Immature natural killer cell (primary cell): ENCODE measurements at regions not wholly inside any gene's neighbourhood (a gene's known extent, or its start where the extent isn't known, plus 50 kb on each side); places are given as distances from the start of the nearest gene placed in this dataset.
"Not testable (repeated sequence)": the region's sequence is repeated elsewhere in the genome, so short reads cannot be mapped to it uniquely, and the experiment has no call there.

Source experiments
- DNase-seq, 3 donors: peaks; one replicate each; pipeline ENCODE4 v3.0.0; 2022; ENCODE audit warnings: mixed read lengths in 1 of 3
- H3K27ac Mint-ChIP-seq, 6 donors: one replicate each; pipeline ENCODE4 v1.8.0; 2020; ENCODE audit warnings: mixed read lengths in 6 of 6, mild to moderate bottlenecking in 5 of 6, inconsistent platforms in 4 of 6, moderate library complexity in 3 of 6
- H3K27me3 Mint-ChIP-seq, 3 donors: one replicate each; pipeline ENCODE4 v1.8.0; 2020 to 2021; ENCODE audit warnings: low read depth in 3 of 3, mild to moderate bottlenecking in 3 of 3, mixed read lengths in 3 of 3, moderate library complexity in 3 of 3, inconsistent platforms in 1 of 3
- H3K36me3 Mint-ChIP-seq, 3 donors: one replicate each; pipeline ENCODE4 v1.8.0; 2020; ENCODE audit warnings: mixed read lengths in 3 of 3, inconsistent platforms in 2 of 3, mild to moderate bottlenecking in 2 of 3
- H3K4me1 Mint-ChIP-seq, 2 donors: one replicate each; pipeline ENCODE4 v1.8.0; 2020; ENCODE audit warnings: inconsistent platforms in 2 of 2, mild to moderate bottlenecking in 2 of 2, mixed read lengths in 2 of 2, moderate library complexity in 1 of 2
- H3K4me3 Mint-ChIP-seq, 5 donors: one replicate each; pipeline ENCODE4 v1.8.0; 2020; ENCODE audit warnings: mild to moderate bottlenecking in 5 of 5, mixed read lengths in 5 of 5, inconsistent platforms in 3 of 5, moderate library complexity in 3 of 5
- H3K9me3 Mint-ChIP-seq, 6 donors: one replicate each; pipeline ENCODE4 v1.8.0; 2020; ENCODE audit warnings: mild to moderate bottlenecking in 6 of 6, mixed read lengths in 6 of 6, inconsistent platforms in 4 of 6, moderate library complexity in 3 of 6

- no peak for DNase-seq
- no peaks in the 10 kb centered on the region for H3K36me3 Mint-ChIP-seq
- no peaks in the 10 kb centered on the region for H3K9me3 Mint-ChIP-seq
- peaks cover 11 to 17% (median 15%) of the 10 kb centered on the region in 3 donors for H3K27me3 Mint-ChIP-seq
- peaks cover 34 to 47% of the 10 kb centered on the region in 2 donors for H3K4me1 Mint-ChIP-seq
- H3K4me3 Mint-ChIP-seq: peak overlapping the region in 4 of 5 donors; percentile 85 to 96 (median 89)
- H3K27ac Mint-ChIP-seq: peak overlapping the region in 2 of 6 donors; percentile 90 to 98
These were observed 220.3 kb upstream of the ATP10A start for GRCh38 chr15:26083457-26083856.

GRCh38 chr15:26082221-26083109 is 219.3 kb upstream of the ATP10A start:
- peaks cover 34 to 51% of the 10 kb centered on the region in 2 donors for H3K4me1 Mint-ChIP-seq
- DNase-seq: peak; percentile 94 to 96 (median 94)
- H3K27ac Mint-ChIP-seq: peak overlapping the region; percentile 78 to 98 (median 92)
- H3K36me3 Mint-ChIP-seq: no peaks in the 10 kb centered on the region
- peak overlapping the region; percentile 85 to 96 (median 88) for H3K4me3 Mint-ChIP-seq
- peaks cover 11 to 17% (median 15%) of the 10 kb centered on the region in 3 donors for H3K27me3 Mint-ChIP-seq
- no peaks in the 10 kb centered on the region for H3K9me3 Mint-ChIP-seq

DNA sequence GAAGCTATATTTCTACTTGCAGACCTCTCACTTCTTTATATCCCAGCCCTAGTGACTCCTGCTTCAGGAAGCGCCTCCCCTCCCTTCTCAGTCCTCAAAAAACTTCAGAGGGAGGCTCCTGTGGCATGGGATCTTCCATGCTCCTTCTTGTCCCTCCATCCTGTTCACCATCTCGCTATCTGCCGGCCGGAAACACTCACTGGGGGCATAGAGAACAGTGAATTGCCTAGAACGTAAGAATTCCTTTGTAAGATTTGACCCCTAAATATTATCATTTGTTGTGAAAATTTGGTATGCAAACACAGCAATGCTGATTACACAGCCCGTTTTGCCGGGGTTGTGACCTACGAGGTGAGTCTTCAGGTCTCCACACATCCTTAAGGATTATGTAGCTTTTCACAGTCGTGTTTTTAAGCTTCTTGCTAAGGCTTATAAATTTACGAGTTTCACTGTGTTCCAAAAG is 218.7 kb upstream of the ATP10A start:
- Mint-ChIP-seq H3K4me3 (peak overlapping the region; percentile 85 to 96 (median 88)), H3K27me3 (peaks cover 11 to 17% (median 15%) of the 10 kb centered on the region in 3 donors), H3K4me1 (peaks cover 34 to 51% of the 10 kb centered on the region in 2 donors), H3K27ac (peak overlapping the region; percentile 78 to 98 (median 92)), H3K36me3 (no peaks in the 10 kb centered on the region), H3K9me3 (no peaks in the 10 kb centered on the region)
- DNase-seq: no peak

GRCh38 chr15:26075770-26076169 is 212.6 kb upstream of the ATP10A start:
- no peak overlapping the region for H3K4me3 Mint-ChIP-seq
- H3K4me1 Mint-ChIP-seq: peaks cover 11 to 27% of the 10 kb centered on the region in 2 donors
- no peaks in the 10 kb centered on the region for H3K36me3 Mint-ChIP-seq
- no peak for DNase-seq
- peaks cover 0 to 5% (median 0%) of the 10 kb centered on the region in 6 donors for H3K9me3 Mint-ChIP-seq
- H3K27me3 Mint-ChIP-seq: peaks cover 2 to 10% (median 5%) of the 10 kb centered on the region in 3 donors
- H3K27ac Mint-ChIP-seq: no peak overlapping the region

GRCh38 chr15:26073430-26074333 is 210.6 kb upstream of the ATP10A start:
- DNase-seq: no peak
- Mint-ChIP-seq H3K4me3 (no peak overlapping the region), H3K4me1 (peaks cover 0 to 7% of the 10 kb centered on the region in 2 donors), H3K36me3 (no peaks in the 10 kb centered on the region), H3K27me3 (peaks cover 6 to 15% (median 8%) of the 10 kb centered on the region in 3 donors), H3K9me3 (peaks cover 0 to 6% (median 0%) of the 10 kb centered on the region in 6 donors), H3K27ac (no peak overlapping the region)

GRCh38 chr15:26070095-26070532 is 207.0 kb upstream of the ATP10A start:
- Mint-ChIP-seq H3K36me3 (no peaks in the 10 kb centered on the region), H3K27me3 (peaks cover 9 to 19% (median 12%) of the 10 kb centered on the region in 3 donors), H3K9me3 (peaks cover 0 to 6% (median 0%) of the 10 kb centered on the region in 6 donors), H3K27ac (no peak overlapping the region), H3K4me1 (no peaks in the 10 kb centered on the region), H3K4me3 (no peak overlapping the region)
- DNase-seq: no peak

DNA sequence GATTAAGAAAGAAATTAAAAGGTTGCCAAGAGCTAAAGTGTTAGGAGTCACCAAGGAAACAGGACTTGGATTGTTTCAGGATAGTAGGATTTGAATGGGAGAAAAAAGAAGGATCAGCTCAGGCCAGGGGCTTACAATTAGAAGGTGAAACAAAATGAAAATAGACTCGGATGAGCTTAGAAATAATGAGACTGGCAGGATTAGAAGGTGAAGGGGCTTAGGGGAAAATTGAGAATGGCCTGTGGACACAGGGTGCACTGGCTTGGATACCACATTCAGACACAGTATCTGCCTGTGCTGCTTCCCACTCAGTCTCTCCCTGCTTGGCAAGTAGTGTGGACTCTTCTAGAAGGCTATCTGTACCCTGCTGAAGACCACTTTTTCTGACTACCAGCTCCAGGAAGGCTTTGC is 206.1 kb upstream of the ATP10A start:
- Mint-ChIP-seq H3K4me1 (no peaks in the 10 kb centered on the region), H3K9me3 (peaks cover 0 to 6% (median 0%) of the 10 kb centered on the region in 6 donors), H3K27ac (no peak overlapping the region), H3K4me3 (no peak overlapping the region), H3K27me3 (peaks cover 9 to 19% (median 12%) of the 10 kb centered on the region in 3 donors), H3K36me3 (no peaks in the 10 kb centered on the region)
- DNase-seq: no peak

- no peak overlapping the region for H3K27ac Mint-ChIP-seq
- no peaks in the 10 kb centered on the region for H3K4me1 Mint-ChIP-seq
- no peaks in the 10 kb centered on the region for H3K36me3 Mint-ChIP-seq
- no peak overlapping the region for H3K4me3 Mint-ChIP-seq
- DNase-seq: no peak
- H3K9me3 Mint-ChIP-seq: peaks cover 0 to 2% (median 0%) of the 10 kb centered on the region in 6 donors
- peaks cover 7 to 14% (median 9%) of the 10 kb centered on the region in 3 donors for H3K27me3 Mint-ChIP-seq
These were observed 203.8 kb upstream of the ATP10A start for GRCh38 chr15:26066896-26067295.

DNA sequence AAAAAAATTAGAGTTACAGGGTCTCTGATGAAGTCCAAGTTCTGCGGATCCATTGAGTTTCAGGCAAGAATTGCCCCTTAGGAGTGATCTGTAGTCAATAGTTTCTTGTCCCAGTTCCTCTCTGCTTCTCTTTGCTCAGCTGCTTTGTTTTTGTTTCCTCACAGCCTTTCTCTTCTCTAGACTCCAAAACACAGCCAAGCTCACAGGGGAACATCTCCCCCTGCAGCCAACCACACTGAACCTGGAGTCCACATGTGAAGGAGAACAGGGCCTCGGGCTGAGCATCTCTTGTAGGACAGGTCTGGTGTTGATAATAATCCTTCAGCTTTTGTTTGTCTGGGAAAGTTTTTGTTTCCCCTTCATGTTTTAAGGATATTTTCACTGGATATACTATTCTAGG is 202.6 kb upstream of the ATP10A start:
- no peaks in the 10 kb centered on the region for H3K36me3 Mint-ChIP-seq

DNA sequence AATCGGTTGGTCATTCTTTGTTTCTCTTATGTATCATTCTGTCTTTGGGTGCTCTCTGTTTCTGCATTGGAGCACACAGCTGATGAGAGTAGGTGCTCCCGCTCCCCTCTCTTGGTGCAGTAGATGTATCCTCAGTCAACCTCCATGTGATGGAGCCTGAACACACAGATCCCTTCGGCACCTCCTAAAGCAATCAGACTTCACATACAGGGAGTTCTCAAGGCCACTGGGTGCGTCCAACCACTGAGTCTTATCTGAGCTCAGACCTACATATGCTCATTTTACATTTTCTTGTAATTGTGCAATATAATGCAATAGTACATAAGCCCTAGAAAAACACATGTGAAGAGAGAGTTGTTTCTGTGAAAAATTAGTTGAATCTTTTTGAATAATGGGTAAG is 198.1 kb upstream of the ATP10A start:
- Mint-ChIP-seq H3K4me3 (no peak overlapping the region), H3K9me3 (peaks cover 0 to 3% (median 0%) of the 10 kb centered on the region in 6 donors), H3K36me3 (no peaks in the 10 kb centered on the region), H3K27me3 (peaks cover 0 to 3% (median 3%) of the 10 kb centered on the region in 3 donors), H3K4me1 (no peaks in the 10 kb centered on the region), H3K27ac (no peak overlapping the region)
- DNase-seq: no peak

More for the DNA sequence above, 202.6 kb upstream of the ATP10A start:
- Mint-ChIP-seq H3K4me1 (no peaks in the 10 kb centered on the region), H3K4me3 (no peak overlapping the region), H3K27ac (no peak overlapping the region), H3K9me3 (peaks cover 0 to 2% (median 0%) of the 10 kb centered on the region in 6 donors), H3K27me3 (peaks cover 7 to 9% (median 8%) of the 10 kb centered on the region in 3 donors)
- no peak for DNase-seq

DNA sequence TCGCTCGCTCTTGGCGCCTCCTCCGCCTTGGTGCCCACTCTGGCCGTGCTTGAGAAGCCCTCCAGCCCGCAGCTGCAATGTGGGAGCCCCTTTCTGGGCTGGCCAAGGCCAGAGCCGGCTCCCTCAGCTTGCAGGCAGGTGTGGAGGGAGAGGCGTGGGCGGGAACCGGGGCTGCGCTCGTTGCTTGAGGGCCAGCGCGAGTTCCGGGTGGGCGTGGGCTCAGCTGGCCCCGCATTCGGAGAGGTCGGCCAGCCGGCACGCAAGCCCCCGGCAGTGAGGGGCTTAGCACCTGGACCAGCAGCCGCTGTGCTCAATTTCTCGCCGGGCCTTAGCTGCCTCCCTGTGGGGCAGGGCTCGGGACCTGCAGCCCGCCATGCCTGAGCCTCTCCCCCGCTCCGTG is 193.6 kb upstream of the ATP10A start:
- H3K27ac Mint-ChIP-seq, H3K36me3 Mint-ChIP-seq, H3K9me3 Mint-ChIP-seq, H3K4me3 Mint-ChIP-seq, DNase-seq, H3K27me3 Mint-ChIP-seq, H3K4me1 Mint-ChIP-seq: not testable (repeated sequence)

- H3K9me3 Mint-ChIP-seq: peaks cover 0 to 3% (median 0%) of the 10 kb centered on the region in 6 donors
- H3K4me1 Mint-ChIP-seq: no peaks in the 10 kb centered on the region
- H3K27ac Mint-ChIP-seq: no peak overlapping the region
- no peak for DNase-seq
- H3K27me3 Mint-ChIP-seq: peaks cover 4 to 10% (median 8%) of the 10 kb centered on the region in 3 donors
- no peaks in the 10 kb centered on the region for H3K36me3 Mint-ChIP-seq
- no peak overlapping the region for H3K4me3 Mint-ChIP-seq
These were observed 188.9 kb upstream of the ATP10A start for GRCh38 chr15:26051761-26052675.

DNA sequence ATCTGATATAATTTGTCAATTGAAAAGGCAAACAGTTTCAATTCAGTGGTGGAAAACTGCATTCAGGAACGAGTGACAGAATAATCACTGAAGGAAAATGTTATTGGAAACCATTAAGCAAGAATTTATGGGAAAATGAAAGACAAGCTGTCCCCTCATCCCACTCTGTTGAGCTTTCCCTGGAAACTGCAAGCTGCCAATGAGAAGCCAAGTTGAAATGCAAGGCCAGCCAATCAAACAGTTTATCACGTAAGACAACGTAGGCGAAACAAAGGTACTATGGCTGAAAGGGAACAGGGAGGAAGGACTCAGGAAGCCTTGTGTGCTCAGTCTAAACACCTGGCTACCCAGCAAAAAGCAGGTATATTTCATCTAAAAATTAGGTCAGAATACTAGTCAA is 187.9 kb upstream of the ATP10A start:
- Mint-ChIP-seq H3K9me3 (peaks cover 0 to 5% (median 0%) of the 10 kb centered on the region in 6 donors), H3K4me1 (no peaks in the 10 kb centered on the region), H3K27me3 (peaks cover 8 to 12% (median 8%) of the 10 kb centered on the region in 3 donors), H3K36me3 (no peaks in the 10 kb centered on the region), H3K4me3 (no peak overlapping the region), H3K27ac (no peak overlapping the region)
- DNase-seq: no peak
